OCI-LY7 (cell line): ENCODE measurements at regions not wholly inside any gene's neighbourhood (a gene's known extent, or its start where the extent isn't known, plus 50 kb on each side); places are given as distances from the start of the nearest gene placed in this dataset.

Experiments used
- EZH2phosphoT487 ChIP-seq: fragments of 200-600 bp; sonication (generic); IDR thresholded peaks from 2 replicates; pipeline ENCODE4 v1.6.1; 2018; ENCODE audit warnings: low read depth, borderline replicate concordance, mild to moderate bottlenecking, mixed run types, antibody characterized with exemption, low read length, moderate library complexity, mixed read lengths
- TF ChIP-seq, protein P1 (sequence below): fragments of 200-600 bp; sonication (generic); conservative IDR thresholded peaks from 2 replicates; pipeline ENCODE4 v1.5.1; 2014; ENCODE audit warnings: mild to moderate bottlenecking, antibody characterized with exemption, low read length, moderate library complexity, mixed read lengths

DNA sequence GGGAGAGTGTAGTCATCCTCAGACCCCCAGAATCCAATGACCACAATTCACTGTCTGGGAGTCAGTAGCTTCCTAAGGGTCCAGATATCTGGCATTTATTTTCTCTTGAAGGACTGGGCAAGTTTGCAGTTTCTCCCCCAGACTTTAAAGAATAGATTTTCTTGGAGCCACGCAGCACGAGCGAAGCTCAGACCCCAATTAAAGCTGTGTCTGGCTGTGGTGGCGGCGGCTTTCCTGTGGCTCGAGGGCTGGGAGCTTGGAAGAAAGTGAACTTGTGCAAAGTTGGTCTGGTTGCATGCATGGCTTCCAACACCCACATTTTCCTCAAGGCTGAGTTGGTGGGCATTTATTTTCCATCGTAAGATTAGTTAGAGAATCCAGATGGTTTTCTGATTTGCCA is 105.0 kb downstream of the ACKR3 start:
- no peak for TF ChIP-seq EZH2phosphoT487
- TF ChIP-seq, protein P1, sequence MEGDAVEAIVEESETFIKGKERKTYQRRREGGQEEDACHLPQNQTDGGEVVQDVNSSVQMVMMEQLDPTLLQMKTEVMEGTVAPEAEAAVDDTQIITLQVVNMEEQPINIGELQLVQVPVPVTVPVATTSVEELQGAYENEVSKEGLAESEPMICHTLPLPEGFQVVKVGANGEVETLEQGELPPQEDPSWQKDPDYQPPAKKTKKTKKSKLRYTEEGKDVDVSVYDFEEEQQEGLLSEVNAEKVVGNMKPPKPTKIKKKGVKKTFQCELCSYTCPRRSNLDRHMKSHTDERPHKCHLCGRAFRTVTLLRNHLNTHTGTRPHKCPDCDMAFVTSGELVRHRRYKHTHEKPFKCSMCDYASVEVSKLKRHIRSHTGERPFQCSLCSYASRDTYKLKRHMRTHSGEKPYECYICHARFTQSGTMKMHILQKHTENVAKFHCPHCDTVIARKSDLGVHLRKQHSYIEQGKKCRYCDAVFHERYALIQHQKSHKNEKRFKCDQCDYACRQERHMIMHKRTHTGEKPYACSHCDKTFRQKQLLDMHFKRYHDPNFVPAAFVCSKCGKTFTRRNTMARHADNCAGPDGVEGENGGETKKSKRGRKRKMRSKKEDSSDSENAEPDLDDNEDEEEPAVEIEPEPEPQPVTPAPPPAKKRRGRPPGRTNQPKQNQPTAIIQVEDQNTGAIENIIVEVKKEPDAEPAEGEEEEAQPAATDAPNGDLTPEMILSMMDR = no peak
